Suppressor macrophage treated with lipopolysaccharide for 1 hour (primary cell): ENCODE measurements at regions not wholly inside any gene's neighbourhood (a gene's known extent, or its start where the extent isn't known, plus 50 kb on each side); places are given as distances from the start of the nearest gene placed in this dataset.

Source experiments
- DNase-seq, 3 donors: peaks; one replicate each; pipeline ENCODE4 v3.0.0-alpha.2; 2020 to 2022

DNA sequence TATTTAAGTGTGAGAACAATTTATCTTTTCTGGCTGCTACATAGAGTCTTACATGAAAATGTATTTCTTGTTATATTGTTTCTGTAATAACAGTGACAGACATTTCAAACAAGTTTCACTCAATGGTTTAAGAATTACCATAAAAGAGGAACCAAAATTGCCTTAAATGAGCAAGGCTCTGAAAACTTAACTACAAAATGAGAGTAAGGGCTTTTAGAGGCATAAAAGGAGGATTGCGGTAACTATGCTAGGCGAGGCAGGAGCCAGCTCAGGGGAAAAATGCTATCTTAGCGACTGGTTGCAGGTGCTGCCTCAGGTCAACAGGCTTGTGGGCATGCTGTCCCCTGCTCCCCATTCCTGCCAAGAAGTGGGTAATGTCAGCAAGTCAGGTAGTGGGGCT, 81.7 kb upstream of the MSI2 start:
- no peak for DNase-seq

DNA sequence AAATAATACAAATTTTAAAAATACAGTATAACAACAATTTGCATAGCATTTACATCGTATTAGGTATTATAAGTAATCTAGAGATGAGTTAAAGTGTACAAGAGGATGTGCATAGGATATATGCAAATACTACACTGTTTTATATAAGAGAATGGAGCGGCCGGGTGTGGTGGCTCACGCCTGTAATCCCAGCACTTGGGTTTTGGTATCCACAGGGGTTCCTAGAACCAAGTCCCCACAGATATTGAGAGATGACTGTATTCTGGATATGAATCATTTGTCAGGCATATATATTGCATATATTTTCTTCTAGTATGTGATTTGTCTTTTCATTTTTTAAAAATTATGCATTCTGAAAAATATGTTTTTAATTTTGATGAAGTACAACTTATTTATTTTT, 77.5 kb upstream of the MSI2 start:
- DNase-seq, result no peak

DNA sequence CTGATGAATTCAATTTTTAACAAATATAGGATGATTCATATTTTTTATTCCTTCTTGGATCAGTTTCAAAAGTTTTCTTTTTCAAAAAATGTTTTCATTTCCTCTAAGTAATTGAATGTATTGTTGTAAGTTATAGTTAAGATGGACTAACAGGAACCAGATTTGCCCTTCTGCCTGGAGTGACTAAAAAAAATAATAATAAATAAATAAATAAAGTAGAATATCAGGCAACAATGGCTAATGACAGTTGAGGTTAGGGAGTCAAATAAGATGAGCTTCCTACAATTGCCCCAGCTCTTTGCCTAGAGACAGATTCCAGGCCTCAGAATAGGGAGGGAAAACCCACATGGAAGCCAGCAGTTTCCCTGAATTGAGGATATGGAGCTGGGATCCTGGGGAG, 73.7 kb upstream of the MSI2 start:
- no peak for DNase-seq

DNA sequence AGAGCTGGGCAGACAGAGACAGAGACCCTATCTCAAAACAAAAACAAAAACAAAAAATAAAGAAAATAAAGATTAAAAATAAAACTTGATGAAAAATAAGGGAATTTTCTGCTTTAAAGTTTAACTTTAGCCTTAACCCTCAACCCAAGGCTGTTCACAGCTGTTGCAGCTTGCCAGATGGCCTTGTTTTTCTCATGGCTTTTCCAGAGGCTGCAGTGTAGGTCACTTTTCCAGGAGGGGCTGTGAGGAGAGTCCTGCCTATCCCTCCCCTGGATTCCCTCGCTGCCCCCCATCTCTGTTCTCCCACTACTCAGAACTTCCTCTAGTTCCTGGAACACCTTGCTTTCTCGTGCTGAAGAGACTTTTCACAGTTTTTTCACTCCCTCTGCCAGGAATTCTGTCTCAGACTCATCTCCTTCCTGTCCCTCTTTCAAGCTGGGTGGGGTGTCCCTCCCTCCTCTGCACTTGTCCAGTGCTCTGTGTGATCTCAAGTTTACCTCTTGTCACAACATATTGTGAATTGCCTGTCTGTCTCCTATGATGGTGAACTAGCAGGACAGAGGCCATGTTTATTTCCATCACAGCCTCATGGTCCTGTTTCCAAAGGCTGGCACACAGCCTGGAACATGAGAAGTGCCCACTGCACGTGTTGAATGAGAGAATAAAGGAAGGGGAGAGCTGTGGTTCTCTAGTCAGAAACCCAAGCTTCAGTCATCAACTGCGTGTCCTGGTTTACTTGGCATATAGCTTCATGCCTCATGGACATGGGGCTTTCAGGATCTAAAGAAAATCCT, 69.9 kb upstream of the MSI2 start:
- DNase-seq, result no peak

DNA sequence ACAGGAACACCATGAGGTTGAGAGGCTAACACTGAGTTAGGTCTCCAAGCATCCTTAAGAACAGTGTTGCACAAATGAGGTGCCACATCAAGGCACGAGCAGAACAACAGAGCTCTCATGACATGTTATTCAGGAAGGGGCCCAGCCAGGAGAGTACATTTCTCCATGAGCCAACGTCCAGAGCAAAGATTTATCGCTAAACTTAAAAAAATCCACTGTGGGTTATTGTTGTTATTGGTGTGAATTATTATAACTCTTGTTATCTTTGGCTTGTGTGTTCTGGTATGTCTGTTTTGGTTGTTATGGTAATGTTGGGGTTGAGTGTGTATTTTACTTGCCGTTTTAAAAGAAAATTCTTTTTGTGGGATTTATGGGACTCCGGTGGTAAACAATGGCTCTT, 68.9 kb upstream of the MSI2 start:
- no peak for DNase-seq

DNA sequence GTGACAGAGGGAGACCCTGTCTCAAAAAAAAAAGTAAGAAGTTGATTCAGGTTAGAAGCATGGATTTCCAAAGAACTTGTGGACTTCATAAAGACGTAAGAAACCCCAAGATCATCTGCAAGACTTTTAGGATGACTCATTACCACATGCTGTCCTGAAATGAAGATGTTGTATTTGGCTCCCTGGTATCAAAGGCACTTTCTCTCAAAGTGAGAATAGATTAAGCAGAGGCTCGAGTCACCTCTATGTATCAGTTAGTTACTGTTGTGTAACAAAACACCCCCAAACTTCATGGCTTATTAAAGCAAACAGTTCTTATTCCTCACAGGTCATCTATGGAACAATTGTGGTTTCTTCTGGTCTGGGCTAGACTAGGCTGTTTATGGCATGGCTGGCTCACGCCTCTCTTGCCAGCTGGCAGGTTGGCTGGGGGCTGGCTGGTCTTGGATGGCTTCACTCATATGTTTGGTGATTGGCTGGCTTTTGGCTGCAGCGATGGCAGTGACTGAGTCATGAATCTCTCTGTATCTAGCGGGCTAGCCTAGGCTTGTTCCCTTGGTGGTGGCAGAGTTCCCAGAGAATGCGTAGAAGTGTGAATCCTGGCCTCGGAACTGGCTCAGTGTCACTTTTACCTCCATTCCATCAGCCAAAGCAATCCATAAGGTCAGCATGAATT, 60.4 kb upstream of the MSI2 start:
- peak in 1 of 3 donors; percentile 20 for DNase-seq

DNA sequence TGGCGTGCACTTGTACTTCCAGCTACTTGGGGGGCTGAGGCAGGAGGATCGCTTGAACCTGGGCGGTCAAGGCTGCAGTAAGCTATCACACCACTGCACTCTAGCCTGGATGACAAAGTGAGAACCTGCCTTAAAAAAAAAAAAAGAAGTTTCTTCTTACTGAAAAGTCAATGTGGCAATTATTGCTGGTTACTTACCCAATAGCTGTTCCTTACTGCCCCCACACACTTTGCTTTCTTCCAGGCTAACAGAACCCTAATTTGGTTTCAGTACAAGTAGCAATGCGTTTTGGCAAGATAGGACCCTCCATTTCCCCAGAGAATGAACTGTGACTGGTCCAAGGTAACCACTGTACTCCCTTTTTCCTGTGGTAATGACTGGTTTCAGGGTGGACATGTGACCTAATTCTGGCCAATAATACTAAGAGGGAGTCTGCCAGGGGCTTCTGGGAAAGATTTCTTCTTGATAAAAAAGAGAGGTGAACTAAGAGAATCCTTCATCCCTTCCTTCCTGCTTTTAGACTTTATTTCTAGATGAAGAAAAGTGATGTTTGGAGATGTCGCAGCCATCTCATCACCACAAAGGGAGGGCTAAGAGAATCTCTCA, 58.8 kb upstream of the MSI2 start:
- peak in 2 of 3 donors; percentile 24 to 37 for DNase-seq

DNA sequence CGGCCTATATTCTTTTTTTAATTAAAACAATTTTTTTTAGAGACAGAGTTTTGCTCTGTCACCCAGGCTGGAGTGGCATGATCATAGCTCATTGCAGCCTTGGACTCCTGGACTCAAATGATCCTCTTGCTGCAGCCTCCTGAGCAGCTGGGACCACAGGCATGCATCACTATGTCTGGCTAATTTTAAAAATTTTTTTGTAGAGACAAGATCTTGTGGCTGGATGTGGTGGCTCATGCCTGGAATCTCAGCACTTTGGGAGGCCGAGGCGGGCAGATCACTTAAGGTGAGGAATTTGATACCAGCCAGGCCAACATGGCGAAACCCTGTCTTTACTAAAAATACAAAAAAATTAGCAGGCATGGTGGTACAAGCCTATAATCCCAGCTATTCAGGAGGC, 54.8 kb upstream of the MSI2 start:
- DNase-seq, result no peak

DNA sequence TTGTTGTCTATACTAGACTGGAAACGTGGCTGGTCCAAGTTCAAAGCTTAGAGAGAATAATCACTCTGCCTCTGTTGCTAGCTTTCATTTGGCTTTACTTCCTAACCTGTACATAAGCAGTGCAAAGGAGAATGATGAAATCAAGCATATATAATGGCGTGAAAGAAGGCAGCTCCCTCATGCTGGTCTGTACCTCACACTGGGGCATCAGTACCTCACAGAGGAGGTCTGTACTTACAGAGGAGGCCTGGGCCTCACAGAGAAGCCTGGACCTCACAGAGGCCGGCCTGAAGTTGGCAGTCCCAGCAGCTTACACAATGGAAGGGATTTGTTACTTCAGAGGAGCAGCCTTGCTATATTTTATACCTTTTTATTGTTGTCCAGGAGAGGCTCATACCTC, 53.3 kb upstream of the MSI2 start:
- DNase-seq, result no peak
